VCaP (cell line): ENCODE measurements at regions not wholly inside any gene's neighbourhood (a gene's known extent, or its start where the extent isn't known, plus 50 kb on each side); places are given as distances from the start of the nearest gene placed in this dataset.

Experiments used
- H3K27ac ChIP-seq: fragments of 450-650 bp; 2 replicates; pipeline ENCODE4 v1.5.1; 2017
- CTCF ChIP-seq: fragments of 450-650 bp; conservative IDR thresholded peaks from 2 replicates; pipeline ENCODE4 v1.5.1; 2017; ENCODE audit warnings: mild to moderate bottlenecking, moderate library complexity

GRCh38 chr2:164306872-164307271 lies 314.4 kb downstream of the GRB14 start:
- TF ChIP-seq CTCF, result no peak
- H3K27ac ChIP-seq, result no peak overlapping the region

- TF ChIP-seq CTCF, result no peak
- H3K27ac ChIP-seq, result no peak overlapping the region
Measured at GRCh38 chr2:164302786-164303185, 318.5 kb downstream of the GRB14 start.

GRCh38 chr2:164288235-164288634 lies 333.0 kb downstream of the GRB14 start:
- no peak for TF ChIP-seq CTCF
- H3K27ac ChIP-seq, result no peak overlapping the region

- TF ChIP-seq CTCF, result no peak
- H3K27ac ChIP-seq, result no peak overlapping the region
Measured at GRCh38 chr2:164287056-164287455, 334.2 kb downstream of the GRB14 start.

- no peak overlapping the region for H3K27ac ChIP-seq
- TF ChIP-seq CTCF, result no peak
Measured at GRCh38 chr2:164285576-164285975, 335.7 kb downstream of the GRB14 start.

GRCh38 chr2:164281896-164282295 lies 339.4 kb downstream of the GRB14 start:
- no peak overlapping the region for H3K27ac ChIP-seq
- no peak for TF ChIP-seq CTCF

GRCh38 chr2:164275659-164276058 lies 345.6 kb downstream of the GRB14 start:
- H3K27ac ChIP-seq, result no peak overlapping the region
- TF ChIP-seq CTCF, result no peak

- no peak overlapping the region for H3K27ac ChIP-seq
- no peak for TF ChIP-seq CTCF
Measured at GRCh38 chr2:164260506-164260905, 360.8 kb downstream of the GRB14 start.
